Right renal cortex interstitium (tissue), 3 donors: ENCODE measurements at regions not wholly inside any gene's neighbourhood (a gene's known extent, or its start where the extent isn't known, plus 50 kb on each side); places are given as distances from the start of the nearest gene placed in this dataset.

ENCODE experiments used
- DNase-seq, 3 donors: peaks; one replicate each; pipeline ENCODE4 v3.0.0-alpha.2; 2013; ENCODE audit warnings: low read depth in 3 of 3, low spot score in 2 of 3

DNA sequence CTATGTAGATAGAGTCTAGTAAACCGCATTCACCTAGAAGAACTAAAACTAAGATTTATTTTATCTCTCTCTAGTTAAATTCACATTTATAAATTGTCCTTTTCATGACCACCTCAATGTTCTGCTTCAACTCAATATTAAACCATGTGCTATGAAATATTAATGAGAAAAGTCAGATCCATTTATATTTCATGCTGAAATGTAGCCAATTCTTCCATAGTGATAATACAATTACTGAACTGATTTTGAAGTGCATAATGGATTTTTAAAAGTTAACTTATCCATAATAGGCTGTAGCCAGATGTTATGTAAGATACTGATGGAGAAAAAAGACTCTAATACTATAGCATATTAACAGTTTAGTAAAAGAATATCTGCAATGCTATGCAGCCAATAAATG lies 479.7 kb upstream of the PCDH15 start:
- DNase-seq: no peak

DNA sequence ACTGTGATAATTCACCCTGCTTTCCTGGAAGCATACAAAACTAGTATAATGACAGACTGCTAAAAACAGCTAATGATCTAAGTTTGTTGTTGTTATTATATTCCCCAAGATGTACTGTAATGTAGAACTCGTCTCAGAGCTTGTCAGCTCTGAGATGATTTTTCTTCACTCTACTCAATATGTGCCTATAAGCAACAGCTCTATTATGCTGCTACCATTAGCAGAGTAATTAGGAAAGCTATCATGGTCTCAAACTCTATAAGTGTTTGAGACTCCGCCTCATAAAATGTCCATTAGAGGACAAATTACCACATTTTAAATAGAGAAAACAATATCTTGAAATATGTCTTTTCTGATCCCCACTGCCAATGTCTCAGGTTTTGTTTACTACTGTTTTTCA lies 476.5 kb upstream of the PCDH15 start:
- DNase-seq: no peak

DNA sequence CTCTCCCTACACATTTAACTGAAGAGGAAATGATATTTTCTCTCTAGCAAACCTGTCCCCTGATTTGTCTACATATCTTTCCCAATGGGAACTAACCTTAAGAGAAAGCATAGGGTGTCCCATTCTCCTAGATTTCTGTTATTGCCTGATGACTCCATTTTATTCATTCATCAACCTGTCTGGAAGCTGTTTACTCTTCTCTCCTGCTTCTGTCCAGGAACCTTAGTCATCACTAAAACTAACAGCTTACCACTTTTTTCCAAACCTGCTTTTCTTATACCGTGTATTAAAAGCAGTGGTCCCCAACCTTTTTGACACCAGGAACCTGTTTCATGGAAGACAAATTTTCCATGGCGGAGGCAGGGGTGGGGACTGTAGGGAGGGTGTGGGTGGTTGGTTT lies 473.3 kb upstream of the PCDH15 start:
- no peak for DNase-seq

DNA sequence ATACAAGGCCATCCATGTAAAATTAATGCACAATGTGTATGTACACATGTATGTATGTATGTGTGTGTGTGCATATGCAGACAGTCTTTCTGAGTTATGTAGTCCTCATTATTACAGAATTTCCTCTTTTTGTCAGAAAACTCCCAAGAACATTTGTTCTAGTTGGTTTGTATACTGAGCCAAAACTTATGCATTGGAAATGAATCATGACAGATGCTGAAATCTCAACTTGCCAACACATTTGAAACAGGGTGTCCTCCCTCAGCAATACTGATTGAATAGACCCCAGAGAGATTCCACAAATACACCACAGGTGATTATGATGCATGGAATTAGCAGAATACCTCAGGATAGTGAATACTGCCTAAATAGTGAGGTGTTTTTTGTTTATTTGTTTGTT lies 472.9 kb upstream of the PCDH15 start:
- DNase-seq: no peak

DNA sequence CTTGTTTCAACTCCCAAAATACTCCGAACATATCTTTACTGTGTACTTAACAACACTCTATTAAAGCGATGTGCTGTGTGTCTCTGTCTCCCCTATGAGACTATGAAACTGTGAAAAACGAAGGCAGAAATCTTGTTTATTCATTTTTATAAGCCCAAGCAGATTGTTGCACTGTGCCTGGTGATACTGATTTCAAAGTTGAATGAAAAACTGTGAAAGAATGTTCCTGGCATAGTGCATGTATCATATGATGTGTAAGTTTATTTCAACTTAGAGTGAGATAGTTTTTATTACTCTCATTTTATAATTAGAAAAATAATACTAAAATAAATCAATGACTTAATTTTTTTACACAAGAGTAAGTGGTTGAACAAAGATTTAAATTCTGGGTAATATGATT lies 471.9 kb upstream of the PCDH15 start:
- DNase-seq: no peak

DNA sequence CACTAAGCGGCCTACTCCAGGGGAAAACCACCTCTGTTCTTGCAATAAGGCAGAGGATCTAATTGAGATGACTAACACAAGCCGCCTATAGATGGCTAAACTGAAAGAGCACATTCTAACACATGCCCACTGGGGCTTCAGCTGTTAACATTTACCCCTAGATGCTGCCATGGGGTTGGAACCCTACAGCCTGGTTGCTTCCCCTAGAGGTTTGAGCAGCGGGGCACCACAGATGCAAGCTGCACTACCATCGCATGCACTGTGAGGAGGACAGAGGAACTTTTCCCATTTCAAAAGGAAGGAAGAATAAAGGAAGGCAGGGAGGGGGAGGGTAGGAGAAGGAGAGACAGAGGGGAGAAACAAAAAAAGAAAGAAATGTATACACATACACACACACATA lies 465.8 kb upstream of the PCDH15 start:
- DNase-seq: no peak

DNA sequence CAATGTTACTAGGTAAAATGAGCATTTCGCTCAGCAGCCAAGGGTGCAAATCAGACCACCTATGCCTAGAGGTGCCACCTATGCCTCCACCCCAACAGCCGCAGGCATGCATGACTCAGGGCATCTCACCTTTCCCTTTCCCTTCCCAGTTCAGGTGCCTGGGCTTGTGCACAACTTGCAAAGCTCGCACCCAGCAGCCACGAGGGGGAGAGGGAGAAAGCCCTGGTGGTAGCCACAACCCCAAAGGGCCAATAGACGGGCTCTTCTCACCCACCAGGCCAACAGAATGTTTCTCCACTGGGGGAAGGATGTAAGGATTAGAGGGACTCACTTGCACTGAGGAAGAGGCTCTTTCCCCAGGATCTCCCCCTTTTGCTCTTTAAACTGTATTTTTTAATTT lies 462.3 kb upstream of the PCDH15 start:
- no peak for DNase-seq

DNA sequence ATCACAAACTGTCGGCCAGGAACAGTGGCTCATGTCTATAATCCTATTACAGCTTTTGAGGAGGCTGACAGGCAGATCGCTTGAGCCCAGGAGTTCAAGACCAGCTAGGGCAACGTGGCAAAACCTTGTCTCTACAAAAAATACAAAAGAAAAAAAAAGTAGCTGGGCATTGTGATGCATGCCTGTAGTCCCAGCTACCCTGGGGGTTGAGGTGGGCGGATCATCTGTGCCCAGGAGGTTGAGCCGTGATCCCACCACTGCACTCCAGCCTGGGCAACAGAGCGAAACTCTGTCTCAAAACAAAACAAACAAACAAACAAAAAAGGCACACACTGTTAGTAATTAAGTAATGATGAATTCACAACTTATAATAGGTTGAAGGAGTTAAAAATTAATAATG lies 441.5 kb upstream of the PCDH15 start:
- DNase-seq: no peak

DNA sequence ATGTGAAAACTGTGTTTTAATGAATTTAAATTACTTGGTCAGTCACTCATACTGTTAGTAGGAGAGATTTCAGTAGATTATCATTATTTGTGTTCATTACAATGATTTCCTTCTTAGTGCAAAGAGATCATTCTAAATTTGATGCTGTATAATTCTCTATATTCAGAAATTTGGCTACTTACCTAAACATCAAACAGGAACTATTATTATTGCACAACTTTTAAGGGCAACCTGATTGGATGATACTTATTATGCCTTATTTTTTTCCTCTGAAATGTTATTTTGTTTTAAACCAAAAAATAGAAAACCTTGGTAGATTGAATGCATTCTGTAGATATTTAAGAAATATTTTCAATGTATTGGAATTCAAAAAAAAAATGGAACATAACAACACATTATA lies 436.4 kb upstream of the PCDH15 start:
- DNase-seq: no peak

DNA sequence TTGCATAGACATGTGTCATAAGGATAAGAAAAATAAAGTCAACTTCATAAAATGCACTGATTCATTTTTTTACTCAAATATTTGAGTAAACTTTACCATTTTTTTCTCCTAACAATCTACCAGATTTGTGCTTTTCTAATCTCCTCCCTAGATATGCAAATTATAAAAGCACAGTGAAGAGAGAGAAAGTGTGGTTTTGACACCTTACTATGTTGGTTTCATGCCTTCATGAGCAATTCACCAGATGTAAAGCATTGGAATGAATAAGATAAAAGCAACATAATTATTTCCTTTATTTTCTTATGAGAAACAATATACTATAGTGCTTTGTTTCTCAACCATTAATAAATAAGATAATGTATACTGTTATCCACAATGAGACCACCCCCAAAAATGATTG lies 432.5 kb upstream of the PCDH15 start:
- DNase-seq: no peak

DNA sequence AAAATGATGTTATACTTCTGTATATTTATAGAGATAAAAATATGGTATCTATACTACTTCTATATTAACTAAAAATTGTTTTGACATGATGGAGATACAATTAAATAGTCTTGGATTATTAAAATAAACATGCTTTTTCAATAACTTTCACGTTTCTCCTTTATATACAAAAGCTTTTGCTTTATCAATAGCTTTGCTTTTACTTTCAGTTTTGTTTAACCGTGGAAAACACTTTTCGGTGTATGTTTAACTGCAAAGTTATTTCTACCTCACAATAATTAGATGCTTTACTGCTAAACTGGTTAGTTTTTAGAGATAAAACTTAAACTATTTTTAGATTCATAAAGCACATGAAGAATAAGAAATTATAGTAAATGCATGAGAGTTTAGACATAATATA lies 432.1 kb upstream of the PCDH15 start:
- no peak for DNase-seq

DNA sequence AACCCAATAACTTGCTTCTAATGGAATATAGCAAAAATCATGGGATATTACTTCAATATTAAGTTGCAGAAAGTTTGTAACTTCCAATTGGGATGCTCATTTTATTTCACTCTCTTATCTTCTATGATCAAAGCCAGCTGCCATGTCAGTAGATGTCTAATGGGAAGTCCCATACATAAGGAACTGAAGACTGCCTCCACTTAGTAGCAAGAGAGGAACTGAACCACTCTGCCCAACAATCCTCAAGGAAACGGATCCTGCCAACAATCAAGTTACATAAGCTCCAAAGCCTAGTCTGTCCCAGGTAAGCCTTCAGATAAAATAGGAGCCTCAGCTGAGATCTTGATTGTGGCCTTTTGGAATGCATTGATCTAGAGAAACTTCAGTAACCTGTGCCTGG lies 431.5 kb upstream of the PCDH15 start:
- DNase-seq: no peak

DNA sequence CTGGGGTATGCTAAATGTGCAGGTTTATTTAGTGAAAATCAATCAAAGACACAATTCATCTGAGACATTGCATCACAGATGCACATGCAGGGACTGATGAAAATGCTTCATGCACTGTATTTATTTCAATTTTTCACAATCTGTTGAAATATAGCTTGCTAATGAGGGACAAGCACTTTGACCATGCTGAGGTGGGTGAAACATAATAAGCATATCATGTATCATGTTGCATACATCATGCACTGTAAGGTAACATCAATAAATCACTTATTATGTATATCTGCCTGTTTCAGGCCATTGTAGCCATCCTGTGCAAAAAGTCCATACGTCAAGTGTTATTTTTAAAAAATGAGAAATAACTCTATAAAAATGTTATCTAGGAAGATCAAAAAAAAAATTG lies 426.9 kb upstream of the PCDH15 start:
- DNase-seq: no peak

DNA sequence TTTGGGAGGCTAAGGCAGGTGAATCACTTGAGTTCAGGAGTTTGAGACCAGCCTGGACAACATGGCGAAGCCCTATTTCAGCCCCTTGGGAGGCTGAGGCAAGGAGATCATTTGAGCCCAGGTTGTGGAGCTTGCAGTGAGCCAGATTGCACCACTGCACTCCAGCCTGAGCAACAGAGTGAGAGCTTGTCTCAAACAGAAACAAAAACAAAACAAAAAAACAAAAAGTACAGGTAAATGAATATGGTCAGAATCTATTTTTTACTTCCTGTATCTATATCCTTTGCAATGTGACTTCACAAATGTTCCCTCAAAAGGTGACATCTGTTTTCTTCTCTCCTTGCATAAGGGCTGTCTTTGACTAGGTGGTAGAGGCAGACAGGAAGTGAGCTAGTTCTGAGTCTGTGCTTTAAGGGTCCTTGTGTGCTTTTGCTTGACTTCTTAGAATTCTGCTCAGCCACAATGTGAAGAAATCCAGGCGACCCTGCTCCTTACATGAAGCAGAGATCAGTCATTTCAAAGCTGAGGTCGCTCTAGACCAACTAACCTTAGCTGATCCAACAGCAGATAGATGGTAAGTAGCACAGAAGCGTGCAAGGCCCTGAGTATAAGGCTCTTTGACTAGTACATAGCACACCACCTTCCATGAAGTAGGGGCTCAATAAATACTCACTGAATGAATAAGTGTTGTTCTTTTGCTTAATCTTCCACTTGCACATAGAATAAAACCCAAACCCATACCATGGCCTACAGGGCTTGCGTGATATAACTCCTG lies 423.2 kb upstream of the PCDH15 start:
- no peak for DNase-seq

DNA sequence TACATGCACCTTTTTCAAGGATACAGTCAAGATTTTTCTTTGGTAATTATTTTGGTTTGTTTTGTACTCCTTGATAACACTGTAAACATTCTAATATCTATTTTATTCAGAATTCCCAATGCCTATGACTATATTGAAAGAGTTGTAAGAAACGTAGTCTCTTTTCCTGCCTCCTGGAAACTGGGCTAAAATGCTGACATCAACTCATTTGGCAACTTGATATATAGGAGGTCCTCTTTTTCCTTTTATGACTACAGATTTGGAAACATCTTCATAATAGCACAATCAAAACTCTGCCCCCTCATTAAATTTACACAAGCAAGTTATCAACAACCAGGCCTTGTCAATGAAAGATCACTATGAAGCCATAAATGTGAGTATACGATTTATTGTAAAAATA lies 422.3 kb upstream of the PCDH15 start:
- DNase-seq: no peak

DNA sequence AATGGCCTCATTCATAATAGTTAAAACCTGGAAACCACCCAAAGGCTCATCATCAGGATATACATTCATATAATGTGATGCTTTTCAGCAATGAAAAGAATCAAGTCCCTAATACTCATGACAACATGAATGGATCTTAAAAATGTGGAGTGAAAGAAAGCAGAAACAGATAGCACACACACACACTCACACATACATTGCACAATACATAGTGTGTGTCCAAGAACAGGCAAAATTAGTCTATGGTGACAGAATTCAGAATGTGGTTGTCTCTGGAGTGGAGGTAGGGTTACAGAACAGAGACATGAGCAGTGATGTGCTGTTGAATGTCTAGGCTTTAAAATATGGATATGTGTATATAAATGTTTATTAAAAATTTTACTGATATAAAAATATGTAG lies 419.9 kb upstream of the PCDH15 start:
- no peak for DNase-seq

DNA sequence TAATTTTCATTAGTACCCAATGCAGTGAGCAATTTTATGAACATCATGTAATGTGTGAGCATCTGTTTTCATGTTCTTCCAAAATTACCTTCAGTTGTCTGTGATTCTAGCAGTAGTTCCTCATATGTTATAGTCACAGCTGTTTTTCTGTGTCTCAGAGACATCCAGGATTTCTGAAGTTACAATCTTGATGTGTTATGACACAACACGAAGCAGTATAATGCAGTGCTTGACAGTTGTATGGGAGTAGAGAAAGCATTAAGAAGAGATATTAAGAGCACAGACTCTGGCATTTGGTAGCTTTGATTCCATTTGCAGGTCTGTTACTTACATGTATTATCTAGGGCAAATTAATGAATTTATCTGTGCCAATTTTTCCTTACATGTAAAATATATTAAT lies 414.7 kb upstream of the PCDH15 start:
- no peak for DNase-seq

DNA sequence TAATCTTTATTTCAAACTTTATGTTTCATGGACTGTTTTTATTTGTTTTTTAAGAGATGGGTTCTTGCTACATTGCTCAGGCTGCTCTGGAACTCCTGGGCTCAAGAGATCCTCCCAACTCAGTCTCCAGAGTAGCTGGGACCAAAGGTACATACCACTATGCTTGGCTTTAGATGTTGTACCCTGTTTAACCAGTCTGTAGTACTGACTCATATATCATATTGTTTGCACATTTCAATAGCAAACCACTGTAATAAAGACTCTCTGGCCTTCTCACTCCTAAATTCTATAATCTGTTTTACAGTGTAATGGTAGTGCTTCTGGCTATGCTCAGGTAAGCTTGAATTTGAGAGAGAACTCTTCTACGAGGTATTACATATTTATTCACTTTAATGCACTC lies 413.6 kb upstream of the PCDH15 start:
- DNase-seq: no peak

DNA sequence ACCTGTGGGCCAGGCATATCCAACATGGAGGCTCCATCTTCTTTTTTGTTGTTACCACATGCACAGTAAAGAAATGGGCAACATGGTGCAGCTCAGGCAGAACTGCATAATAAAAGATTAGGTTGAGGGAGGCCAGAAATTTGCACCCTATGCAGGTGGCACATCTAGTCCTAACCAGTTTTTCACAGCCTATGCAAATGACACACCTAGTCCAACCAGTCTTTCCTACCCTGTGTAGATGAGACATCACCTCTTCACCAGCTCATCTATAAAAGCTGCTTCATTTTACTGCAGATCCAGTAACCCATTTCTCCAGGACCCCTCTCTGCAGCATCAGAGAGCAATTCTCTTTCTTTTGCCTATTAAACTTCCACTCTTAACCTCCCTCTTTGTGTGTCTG lies 411.0 kb upstream of the PCDH15 start:
- DNase-seq: no peak

DNA sequence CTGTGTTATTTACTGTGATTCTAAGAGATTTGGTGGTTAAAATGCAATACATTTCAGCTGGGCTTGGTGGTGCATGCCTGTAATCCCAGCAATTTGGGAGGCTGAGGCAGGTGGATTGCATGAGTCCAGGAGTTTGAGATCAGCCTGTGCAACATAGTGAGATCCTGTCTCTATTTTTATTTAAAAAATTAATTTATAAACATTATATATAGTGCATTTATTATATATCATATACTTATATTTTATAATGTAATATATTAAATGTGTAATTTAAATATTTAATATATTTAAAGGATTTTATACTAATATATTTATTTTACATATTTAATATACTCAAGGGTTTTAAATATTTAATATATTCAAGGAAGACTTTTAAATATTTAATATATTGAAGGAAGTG lies 402.8 kb upstream of the PCDH15 start:
- no peak for DNase-seq

DNA sequence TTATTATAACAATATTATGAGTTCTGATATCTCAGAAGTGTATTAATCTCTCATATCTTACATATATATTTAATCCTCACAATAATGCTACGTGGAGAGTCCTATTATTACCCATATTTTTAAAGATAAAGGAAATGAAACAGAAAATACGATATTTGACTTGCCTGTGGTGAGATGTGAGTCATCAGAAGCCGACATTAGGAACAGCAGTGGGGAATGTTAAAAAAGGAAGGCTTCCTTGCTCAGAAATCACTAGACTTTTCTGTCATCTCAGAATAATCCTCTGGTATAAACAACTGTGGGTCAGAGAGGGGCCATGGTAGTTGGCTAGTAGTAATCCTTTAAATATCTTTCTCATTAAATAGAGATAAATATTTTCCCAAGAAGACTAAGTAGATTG lies 402.3 kb upstream of the PCDH15 start:
- no peak for DNase-seq

DNA sequence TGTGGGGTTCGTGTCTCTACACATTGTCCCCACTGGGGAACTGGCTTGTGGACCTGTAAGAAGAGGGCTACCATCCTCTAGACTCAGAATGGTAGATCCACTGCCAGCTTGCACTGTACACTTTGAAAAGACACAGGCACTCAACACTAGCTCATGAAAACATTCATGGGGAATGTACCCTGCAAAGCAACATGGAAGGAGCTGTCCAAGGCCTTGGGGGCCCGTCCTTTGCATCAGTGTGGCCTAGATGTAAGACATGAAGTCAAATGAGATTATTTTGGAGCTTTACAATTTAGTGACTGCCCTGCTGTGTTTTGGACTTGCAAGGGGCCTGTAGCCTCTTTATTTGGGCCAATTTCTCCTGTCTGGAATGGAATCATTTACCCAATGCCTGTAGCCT lies 399.0 kb upstream of the PCDH15 start:
- no peak for DNase-seq

DNA sequence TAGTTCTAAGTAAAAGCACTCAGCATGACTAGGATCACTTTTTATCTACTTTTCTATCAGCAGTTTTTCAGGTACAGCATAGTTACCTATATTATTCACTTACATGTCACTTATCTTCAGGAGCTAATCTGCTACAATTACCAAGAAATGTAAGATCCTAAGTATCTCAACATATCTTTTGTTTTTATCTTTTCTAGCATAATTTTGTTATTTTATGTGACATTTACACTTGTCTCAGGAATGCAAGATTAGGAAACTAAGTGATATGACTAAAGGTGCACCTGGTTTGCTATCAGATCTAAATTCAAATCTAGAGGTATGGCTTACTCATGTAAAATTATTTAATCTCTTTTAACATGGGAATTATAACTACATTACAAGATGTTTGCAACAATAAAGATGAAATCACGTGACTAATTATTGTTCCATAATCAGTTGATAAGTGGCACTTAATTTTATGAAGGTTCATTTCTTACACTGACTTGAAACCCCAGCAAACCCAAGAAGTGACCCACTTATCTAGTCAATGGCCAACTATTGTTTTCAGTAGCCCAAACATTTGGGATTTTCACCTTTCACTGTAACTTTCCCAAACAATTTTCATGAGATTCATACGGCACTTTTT lies 390.3 kb upstream of the PCDH15 start:
- DNase-seq: no peak
